ENCODE measurements at regions not wholly inside any gene's neighbourhood (a gene's known extent, or its start where the extent isn't known, plus 50 kb on each side); places are given as distances from the start of the nearest gene placed in this dataset.
A peak's percentile ranks its signal among the peaks of the same experiment; 100 is the strongest.

GRCh38 chr9:29198861-29199260, 1625.6 kb upstream of the C9orf72 start:
- DNase-seq (ENCODE audit: insufficient read length, low spot score) (no peak), FAIRE-seq (no peak)
- TF ChIP-seq, protein P1, sequence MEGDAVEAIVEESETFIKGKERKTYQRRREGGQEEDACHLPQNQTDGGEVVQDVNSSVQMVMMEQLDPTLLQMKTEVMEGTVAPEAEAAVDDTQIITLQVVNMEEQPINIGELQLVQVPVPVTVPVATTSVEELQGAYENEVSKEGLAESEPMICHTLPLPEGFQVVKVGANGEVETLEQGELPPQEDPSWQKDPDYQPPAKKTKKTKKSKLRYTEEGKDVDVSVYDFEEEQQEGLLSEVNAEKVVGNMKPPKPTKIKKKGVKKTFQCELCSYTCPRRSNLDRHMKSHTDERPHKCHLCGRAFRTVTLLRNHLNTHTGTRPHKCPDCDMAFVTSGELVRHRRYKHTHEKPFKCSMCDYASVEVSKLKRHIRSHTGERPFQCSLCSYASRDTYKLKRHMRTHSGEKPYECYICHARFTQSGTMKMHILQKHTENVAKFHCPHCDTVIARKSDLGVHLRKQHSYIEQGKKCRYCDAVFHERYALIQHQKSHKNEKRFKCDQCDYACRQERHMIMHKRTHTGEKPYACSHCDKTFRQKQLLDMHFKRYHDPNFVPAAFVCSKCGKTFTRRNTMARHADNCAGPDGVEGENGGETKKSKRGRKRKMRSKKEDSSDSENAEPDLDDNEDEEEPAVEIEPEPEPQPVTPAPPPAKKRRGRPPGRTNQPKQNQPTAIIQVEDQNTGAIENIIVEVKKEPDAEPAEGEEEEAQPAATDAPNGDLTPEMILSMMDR (IDR thresholded peaks at IDR 0.05; ENCODE audit: insufficient read depth, missing control alignments) = no peak

DNA sequence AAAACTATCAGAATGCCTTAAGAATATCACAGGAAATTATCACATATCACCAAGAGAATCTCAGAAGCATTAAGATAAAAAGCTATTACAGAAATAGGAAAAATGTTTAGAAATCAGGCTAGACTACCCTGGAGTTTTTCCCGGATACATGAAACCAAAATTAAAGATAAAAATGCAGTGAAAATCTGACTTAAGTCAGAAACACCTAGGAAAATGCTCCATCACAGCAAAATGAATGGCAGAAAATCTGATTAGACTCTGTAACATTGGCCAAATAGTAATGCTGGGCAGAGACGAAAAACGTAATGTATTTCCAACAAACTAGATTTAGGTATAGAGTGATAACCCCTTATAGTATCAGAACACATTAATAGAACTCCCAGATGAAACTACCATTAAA, 1626.7 kb upstream of the C9orf72 start:
- peak; percentile 16 for FAIRE-seq
- DNase-seq (ENCODE audit: insufficient read length, low spot score) = no peak
- TF ChIP-seq, protein P1 (IDR thresholded peaks at IDR 0.05; ENCODE audit: insufficient read depth, missing control alignments) = no peak

DNA sequence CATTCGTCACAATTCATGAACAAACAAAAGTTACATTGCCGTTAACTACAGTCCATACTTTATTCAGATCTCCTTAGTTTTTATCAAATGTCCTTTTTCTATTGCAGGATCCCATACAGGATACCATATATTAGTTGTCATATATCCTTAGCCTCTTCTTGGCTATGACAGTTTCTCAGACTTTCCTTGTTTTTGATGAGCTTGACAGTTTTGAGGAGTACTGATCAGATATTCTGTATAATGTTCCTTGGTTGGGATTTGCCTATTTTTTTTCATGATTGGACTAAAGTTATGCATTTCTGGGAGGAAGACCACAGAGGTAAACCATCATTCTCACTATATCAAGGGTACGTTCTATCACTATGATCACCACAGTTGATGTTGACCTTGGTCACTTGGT, 1627.4 kb upstream of the C9orf72 start:
- peak; percentile 63 for FAIRE-seq
- TF ChIP-seq, protein P1 (IDR thresholded peaks at IDR 0.05; ENCODE audit: insufficient read depth, missing control alignments) = no peak
- DNase-seq (ENCODE audit: insufficient read length, low spot score) = no peak

GRCh38 chr9:29203244-29203930, 1630.1 kb upstream of the C9orf72 start:
- DNase-seq (ENCODE audit: insufficient read length, low spot score) (no peak), FAIRE-seq (peak; percentile 67)
- TF ChIP-seq, protein P1 (IDR thresholded peaks at IDR 0.05; ENCODE audit: insufficient read depth, missing control alignments) = no peak

DNA sequence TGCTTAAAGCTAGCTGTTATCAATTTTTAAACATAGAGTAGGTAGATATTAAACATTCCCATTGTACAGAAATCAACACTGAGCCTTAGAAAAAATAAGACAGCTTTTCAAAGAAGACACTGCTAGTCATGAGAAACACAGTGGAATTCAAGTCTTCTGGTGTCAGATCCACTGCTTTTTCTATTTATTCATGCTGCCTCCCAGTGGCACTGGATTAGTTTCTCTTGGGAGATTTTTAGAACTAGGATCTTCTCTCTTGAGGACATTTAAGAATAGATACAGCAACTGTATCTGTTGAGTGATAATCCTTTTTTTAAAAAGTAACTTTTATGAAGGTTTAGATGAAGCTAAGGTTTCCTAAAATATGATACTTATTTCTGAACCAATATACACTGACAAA, 1635.4 kb upstream of the C9orf72 start:
- DNase-seq (ENCODE audit: insufficient read length, low spot score) (no peak), FAIRE-seq (peak; percentile 32)
- TF ChIP-seq, protein P1 (IDR thresholded peaks at IDR 0.05; ENCODE audit: insufficient read depth, missing control alignments) = peak; percentile 36

GRCh38 chr9:29209748-29210291, 1636.5 kb upstream of the C9orf72 start:
- FAIRE-seq = peak; percentile 89
- TF ChIP-seq, protein P1 (IDR thresholded peaks at IDR 0.05; ENCODE audit: insufficient read depth, missing control alignments) = no peak

DNA sequence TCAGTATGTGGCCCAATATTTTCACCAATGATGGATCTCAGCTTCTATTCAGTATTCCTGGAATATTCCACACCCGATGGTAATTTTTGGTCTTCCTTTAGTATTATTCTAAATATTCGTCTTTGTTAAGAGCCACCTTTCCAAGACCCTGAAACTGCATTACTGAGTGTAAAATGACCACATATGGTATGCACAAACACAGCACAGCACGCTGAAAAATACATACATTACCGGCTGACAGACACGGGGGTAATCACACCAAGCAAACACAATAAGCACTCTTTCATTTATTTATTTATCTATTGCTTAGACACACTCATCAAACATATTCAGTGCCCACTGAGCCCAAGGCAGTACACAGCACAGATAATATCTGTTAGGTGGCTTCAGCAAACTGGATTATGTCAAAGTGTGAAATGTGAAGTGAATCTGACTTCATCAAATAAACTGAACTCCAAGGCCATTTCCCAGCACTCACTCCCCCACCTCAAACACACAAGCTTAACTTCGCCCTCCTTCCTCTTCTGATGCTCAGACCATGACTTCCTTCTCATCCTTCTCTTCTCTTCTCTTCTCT, 1637.8 kb upstream of the C9orf72 start:
- FAIRE-seq (no peak), DNase-seq (ENCODE audit: insufficient read length, low spot score) (no peak)
- TF ChIP-seq, protein P1 (IDR thresholded peaks at IDR 0.05; ENCODE audit: insufficient read depth, missing control alignments) = no peak

More at GRCh38 chr9:29209748-29210291, 1636.5 kb upstream of the C9orf72 start:
- no peak for DNase-seq (ENCODE audit: insufficient read length, low spot score)

All from D721Med (cell line).